ENCODE measurements at regions not wholly inside any gene's neighbourhood (a gene's known extent, or its start where the extent isn't known, plus 50 kb on each side); places are given as distances from the start of the nearest gene placed in this dataset.
"Not testable (repeated sequence)": the region's sequence is repeated elsewhere in the genome, so short reads cannot be mapped to it uniquely, and the experiment has no call there.

DNA sequence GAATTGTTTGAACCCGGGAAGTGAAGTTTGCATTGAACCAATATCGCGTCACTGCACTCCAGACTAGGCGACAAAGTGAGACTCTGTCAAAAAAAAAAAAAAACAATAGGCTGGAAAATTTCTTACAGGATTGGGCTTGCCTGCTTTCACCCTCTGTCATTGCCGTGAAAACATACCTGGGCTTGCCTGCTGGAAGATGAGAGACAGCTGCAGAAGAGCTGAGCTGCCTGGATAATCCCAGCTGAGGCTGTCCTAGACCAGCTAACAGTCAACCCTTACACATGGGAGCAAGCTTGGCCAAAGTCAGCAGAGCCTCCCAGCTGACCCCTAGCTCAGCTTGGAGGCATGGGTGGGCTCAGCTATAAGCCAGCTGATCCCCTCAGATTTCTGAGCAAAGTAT is 306.2 kb downstream of the CCSER2 start:
- no peak overlapping the region for H3K27ac ChIP-seq (ENCODE audit: insufficient read length, low read depth, low read length)
- H3T11ph ChIP-seq (ENCODE audit: low read length): no peak overlapping the region
- H3K23ac ChIP-seq (ENCODE audit: insufficient read length, low read depth, low read length): no peak overlapping the region
- H3K4me1 ChIP-seq (ENCODE audit: insufficient read depth, low read length): no peaks in the 10 kb centered on the region
- H3K4me1 Mint-ChIP-seq: peaks cover 0 to 8% of the 10 kb centered on the region in 2 experiments; a peak in 2 of 4 replicates
- H3K18ac ChIP-seq (ENCODE audit: insufficient read length, low read depth, low read length): no peak overlapping the region
- WGBS (ENCODE audit: extremely low coverage, insufficient read length, low lambda C conversion rate): no CpG with 5 or more reads among the region's 5 CpGs
- H2BK20ac ChIP-seq (ENCODE audit: low read depth, low read length, poor library complexity, severe bottlenecking): no peak overlapping the region
- no peak overlapping the region for H4K8ac ChIP-seq (replicated peaks; ENCODE audit: insufficient read length, low read depth, low read length)
- TF ChIP-seq, protein P1, sequence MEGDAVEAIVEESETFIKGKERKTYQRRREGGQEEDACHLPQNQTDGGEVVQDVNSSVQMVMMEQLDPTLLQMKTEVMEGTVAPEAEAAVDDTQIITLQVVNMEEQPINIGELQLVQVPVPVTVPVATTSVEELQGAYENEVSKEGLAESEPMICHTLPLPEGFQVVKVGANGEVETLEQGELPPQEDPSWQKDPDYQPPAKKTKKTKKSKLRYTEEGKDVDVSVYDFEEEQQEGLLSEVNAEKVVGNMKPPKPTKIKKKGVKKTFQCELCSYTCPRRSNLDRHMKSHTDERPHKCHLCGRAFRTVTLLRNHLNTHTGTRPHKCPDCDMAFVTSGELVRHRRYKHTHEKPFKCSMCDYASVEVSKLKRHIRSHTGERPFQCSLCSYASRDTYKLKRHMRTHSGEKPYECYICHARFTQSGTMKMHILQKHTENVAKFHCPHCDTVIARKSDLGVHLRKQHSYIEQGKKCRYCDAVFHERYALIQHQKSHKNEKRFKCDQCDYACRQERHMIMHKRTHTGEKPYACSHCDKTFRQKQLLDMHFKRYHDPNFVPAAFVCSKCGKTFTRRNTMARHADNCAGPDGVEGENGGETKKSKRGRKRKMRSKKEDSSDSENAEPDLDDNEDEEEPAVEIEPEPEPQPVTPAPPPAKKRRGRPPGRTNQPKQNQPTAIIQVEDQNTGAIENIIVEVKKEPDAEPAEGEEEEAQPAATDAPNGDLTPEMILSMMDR (conservative IDR thresholded peaks at IDR 0.05): no peak
- no peak overlapping the region for H4K5ac ChIP-seq (ENCODE audit: insufficient read length, low read depth, low read length)
- no peak for DNase-seq
- no peak overlapping the region for H3K9ac ChIP-seq (ENCODE audit: extremely low read depth, insufficient read length, low read length)
- H4K20me1 ChIP-seq (ENCODE audit: control insufficient read depth, insufficient read depth, insufficient read length): no peaks in the 10 kb centered on the region
- H2BK120ac ChIP-seq (ENCODE audit: low read depth, low read length, poor library complexity, severe bottlenecking): no peak overlapping the region
- H3K56ac ChIP-seq (ENCODE audit: insufficient read length, low read depth, low read length): no peak overlapping the region
- H3K79me1 ChIP-seq (ENCODE audit: insufficient read depth, low read depth, low read length, poor library complexity, severe bottlenecking): no peaks in the 10 kb centered on the region
- no peak overlapping the region for H2AK5ac ChIP-seq (ENCODE audit: insufficient read length, low read length)
- H3K4me2 ChIP-seq (ENCODE audit: insufficient read depth, insufficient read length, low read length): no peak overlapping the region
- H2BK5ac ChIP-seq (ENCODE audit: insufficient read length, low read length): no peak overlapping the region
- H3K79me2 ChIP-seq (ENCODE audit: insufficient read depth, low read length): no peaks in the 10 kb centered on the region
- peaks cover 5 to 9% of the 10 kb centered on the region in 2 experiments; a peak in 3 of 5 replicates for H3K9me3 Mint-ChIP-seq
- H2BK15ac ChIP-seq (ENCODE audit: low read depth, low read length): no peak overlapping the region
- no peak overlapping the region for H3K4ac ChIP-seq (ENCODE audit: low read depth, low read length)
- H3K9me3 ChIP-seq (ENCODE audit: control insufficient read depth, low read depth, low read length): no peaks in the 10 kb centered on the region
- H2AFZ ChIP-seq (ENCODE audit: low read length): no peak overlapping the region
- H4K91ac ChIP-seq (ENCODE audit: insufficient read length, low read depth, low read length): no peak overlapping the region
- H3K14ac ChIP-seq (ENCODE audit: insufficient read depth, low read length): no peak overlapping the region
- peaks cover 0 to 18% (median 0%) of the 10 kb centered on the region in 3 experiments; a peak in 3 of 7 replicates for H3K36me3 Mint-ChIP-seq (ENCODE audit: insufficient read depth in 1 of 3, low read depth in 3 of 3)
- H3K23me2 ChIP-seq (ENCODE audit: insufficient read length, low read depth, low read length, poor library complexity, severe bottlenecking): no peaks in the 10 kb centered on the region
- H3K27ac Mint-ChIP-seq: no peak overlapping the region
- H3K27me3 ChIP-seq (ENCODE audit: insufficient read depth, low read length): no peaks in the 10 kb centered on the region
- H3K27me3 Mint-ChIP-seq (ENCODE audit: low read depth): peaks cover 3% of the 10 kb centered on the region
- H2BK12ac ChIP-seq (ENCODE audit: insufficient read length, low read depth, low read length): no peak overlapping the region
- no peak overlapping the region for H3K4me3 Mint-ChIP-seq

DNA sequence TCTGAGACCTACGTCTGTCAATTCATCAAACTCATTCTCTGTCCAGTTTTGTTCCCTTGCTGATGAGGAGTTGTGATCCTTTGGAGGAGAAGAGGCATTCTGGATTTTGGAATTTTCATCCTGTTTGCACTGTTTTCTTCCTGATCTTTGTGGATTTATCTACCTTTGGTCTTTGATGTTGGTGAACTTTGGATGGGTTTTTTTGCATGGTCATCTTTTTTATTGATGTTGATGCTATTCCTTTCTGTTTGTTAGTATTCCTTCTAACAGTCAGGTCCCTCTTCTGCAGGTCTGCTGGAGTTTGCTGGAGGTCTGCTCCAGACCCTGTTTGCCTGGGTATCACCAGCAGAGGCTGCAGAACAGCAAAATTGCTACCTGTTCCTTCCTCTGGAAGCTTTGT is 322.2 kb downstream of the CCSER2 start:
- H3K27ac Mint-ChIP-seq; H3K4me1 ChIP-seq (ENCODE audit: insufficient read depth, low read length); H3K9ac ChIP-seq (ENCODE audit: extremely low read depth, insufficient read length, low read length); H3K9me3 ChIP-seq (ENCODE audit: control insufficient read depth, low read depth, low read length); H3K27me3 Mint-ChIP-seq (ENCODE audit: low read depth); H3K9me3 Mint-ChIP-seq; H2AFZ ChIP-seq (ENCODE audit: low read length); H4K8ac ChIP-seq (replicated peaks; ENCODE audit: insufficient read length, low read depth, low read length); H3K36me3 Mint-ChIP-seq (ENCODE audit: insufficient read depth in 1 of 3, low read depth in 3 of 3); H3K14ac ChIP-seq (ENCODE audit: insufficient read depth, low read length); H4K91ac ChIP-seq (ENCODE audit: insufficient read length, low read depth, low read length); H3K4me3 Mint-ChIP-seq; H2AK5ac ChIP-seq (ENCODE audit: insufficient read length, low read length); H3K4me2 ChIP-seq (ENCODE audit: insufficient read depth, insufficient read length, low read length); H2BK5ac ChIP-seq (ENCODE audit: insufficient read length, low read length); H3K23me2 ChIP-seq (ENCODE audit: insufficient read length, low read depth, low read length, poor library complexity, severe bottlenecking); H2BK120ac ChIP-seq (ENCODE audit: low read depth, low read length, poor library complexity, severe bottlenecking); H3T11ph ChIP-seq (ENCODE audit: low read length); H3K23ac ChIP-seq (ENCODE audit: insufficient read length, low read depth, low read length); H3K4ac ChIP-seq (ENCODE audit: low read depth, low read length); H3K79me2 ChIP-seq (ENCODE audit: insufficient read depth, low read length); H3K56ac ChIP-seq (ENCODE audit: insufficient read length, low read depth, low read length); H2BK15ac ChIP-seq (ENCODE audit: low read depth, low read length); H3K27ac ChIP-seq (ENCODE audit: insufficient read length, low read depth, low read length); H3K27me3 ChIP-seq (ENCODE audit: insufficient read depth, low read length); H3K79me1 ChIP-seq (ENCODE audit: insufficient read depth, low read depth, low read length, poor library complexity, severe bottlenecking); DNase-seq; H4K5ac ChIP-seq (ENCODE audit: insufficient read length, low read depth, low read length); H2BK12ac ChIP-seq (ENCODE audit: insufficient read length, low read depth, low read length); H3K18ac ChIP-seq (ENCODE audit: insufficient read length, low read depth, low read length); H2BK20ac ChIP-seq (ENCODE audit: low read depth, low read length, poor library complexity, severe bottlenecking); H4K20me1 ChIP-seq (ENCODE audit: control insufficient read depth, insufficient read depth, insufficient read length); H3K4me1 Mint-ChIP-seq: not testable (repeated sequence)
- WGBS (ENCODE audit: extremely low coverage, insufficient read length, low lambda C conversion rate): no CpG with 5 or more reads among the region's 1 CpG

Measured in H9 (cell line).